IMR-90 (cell line): ENCODE measurements at regions not wholly inside any gene's neighbourhood (a gene's known extent, or its start where the extent isn't known, plus 50 kb on each side); places are given as distances from the start of the nearest gene placed in this dataset.

Source experiments
- ATAC-seq: fragments of 200-7000 bp; cut with Tn5 transposase; 2 replicates; pipeline ENCODE4 v1.9.1; 2020; ENCODE audit warnings: low read depth, mild to moderate bottlenecking, moderate library complexity
- BruUV-seq: library from RNA; stranded (reverse); fragments of 400-500 nt; replicated peaks from 2 replicates; lab custom pipeline; 2021; lab: Mats Ljungman, UMichigan
- CTCF ChIA-PET: fragments of 300-600 bp; formaldehyde crosslinking; extraction: SDS; loops from one replicate; lab custom pipeline; 2021; ENCODE audit warnings: antibody characterized with exemption; lab: Yijun Ruan, JAX
- POLR2A ChIA-PET: fragments of 300-600 bp; sonication (Branson Sonifier 250); formaldehyde crosslinking; loops from one replicate; lab custom pipeline; 2022; ENCODE audit warnings: antibody characterized with exemption; ENCODE audit not compliant: unreplicated experiment; lab: Charles Lee
- DNase-seq: peaks from one replicate; pipeline ENCODE4 v3.0.0; 2013
- H2AFZ ChIP-seq: replicated peaks from 2 replicates; pipeline ENCODE3; 2013; ENCODE audit warnings: low read length, mild to moderate bottlenecking; ENCODE audit not compliant: poor library complexity
- H2AK5ac ChIP-seq: 2 replicates; pipeline ENCODE4 v1.6.1; 2013; ENCODE audit warnings: low read depth, low read length, inconsistent platforms
- H2AK9ac ChIP-seq: replicated peaks from 2 replicates; pipeline ENCODE3; 2013; ENCODE audit warnings: mild to moderate bottlenecking, low read depth, low read length, moderate library complexity; ENCODE audit not compliant: poor library complexity
- H2BK120ac ChIP-seq: 2 replicates; pipeline ENCODE4 v1.6.1; 2013; ENCODE audit warnings: low read depth, low read length, inconsistent platforms
- H2BK15ac ChIP-seq: 3 replicates; pipeline ENCODE4 v1.6.1; 2013; ENCODE audit warnings: low read depth, low read length, inconsistent platforms
- H2BK20ac ChIP-seq: 2 replicates; pipeline ENCODE4 v1.6.1; 2013; ENCODE audit warnings: low read depth, mild to moderate bottlenecking, inconsistent platforms, low read length, moderate library complexity
- H2BK5ac ChIP-seq: 2 replicates; pipeline ENCODE4 v1.6.1; 2013; ENCODE audit warnings: mild to moderate bottlenecking, low read depth, low read length, inconsistent platforms; ENCODE audit not compliant: poor library complexity, severe bottlenecking
- H3K14ac ChIP-seq: replicated peaks from 2 replicates; pipeline ENCODE4 v1.6.1; 2013; ENCODE audit warnings: low read depth, low read length, inconsistent platforms
- H3K18ac ChIP-seq: 2 replicates; pipeline ENCODE4 v1.6.1; 2013; ENCODE audit warnings: low read depth, low read length, control low read depth
- H3K23ac ChIP-seq: 2 replicates; pipeline ENCODE4 v1.6.1; 2013; ENCODE audit warnings: low read depth, low read length, inconsistent platforms
- H3K27ac ChIP-seq: 2 replicates; pipeline ENCODE4 v1.5.1; 2013; ENCODE audit warnings: mild to moderate bottlenecking, control low read depth, low read length; ENCODE audit not compliant: insufficient read depth
- H3K27me3 ChIP-seq: 2 replicates; pipeline ENCODE4 v1.6.1; 2013; ENCODE audit warnings: low read length; ENCODE audit not compliant: control insufficient read depth, insufficient read depth
- H3K36me3 ChIP-seq: 2 replicates; pipeline ENCODE4 v1.6.1; 2013; ENCODE audit warnings: low read length, mixed read lengths; ENCODE audit not compliant: control insufficient read depth, insufficient read depth
- H3K4ac ChIP-seq: 2 replicates; pipeline ENCODE4 v1.6.1; 2013; ENCODE audit warnings: low read depth, low read length, inconsistent platforms
- H3K4me1 ChIP-seq: 2 replicates; pipeline ENCODE4 v1.6.1; 2013; ENCODE audit warnings: low read length, mixed read lengths; ENCODE audit not compliant: control insufficient read depth, insufficient read depth
- H3K4me2 ChIP-seq: 2 replicates; pipeline ENCODE4 v1.6.1; 2013; ENCODE audit warnings: low read depth, mild to moderate bottlenecking, control low read depth, low read length, moderate library complexity
- H3K4me3 ChIP-seq: 2 replicates; pipeline ENCODE4 v1.5.1; 2013; ENCODE audit warnings: low read depth, mild to moderate bottlenecking, control low read depth, low read length, moderate library complexity; ENCODE audit not compliant: insufficient read depth
- H3K56ac ChIP-seq: 2 replicates; pipeline ENCODE4 v1.6.1; 2013; ENCODE audit warnings: low read length, inconsistent platforms; ENCODE audit not compliant: insufficient read depth; ENCODE audit errors: extremely low read depth
- H3K79me1 ChIP-seq, 2 experiments: 2 replicates each; pipeline ENCODE4 v1.6.1; 2013; ENCODE audit warnings: low read length in 2 of 2, inconsistent platforms in 1 of 2, low read depth in 1 of 2
- H3K9ac ChIP-seq: 2 replicates; pipeline ENCODE4 v1.6.1; 2013; ENCODE audit warnings: low read depth, low read length, control low read depth
- H3K9me1 ChIP-seq: 2 replicates; pipeline ENCODE4 v1.6.1; 2013; ENCODE audit warnings: low read length, inconsistent platforms; ENCODE audit not compliant: insufficient read depth
- H3K9me3 ChIP-seq: 2 replicates; pipeline ENCODE4 v1.6.1; 2013; ENCODE audit warnings: low read length; ENCODE audit not compliant: control insufficient read depth, insufficient read depth
- H4K20me1 ChIP-seq: 2 replicates; pipeline ENCODE4 v1.6.1; 2013; ENCODE audit warnings: low read length, inconsistent platforms; ENCODE audit not compliant: insufficient read depth
- H4K5ac ChIP-seq: 2 replicates; pipeline ENCODE4 v1.6.1; 2013; ENCODE audit warnings: mild to moderate bottlenecking, low read depth, low read length, control low read depth
- H4K8ac ChIP-seq, 2 experiments: 2 replicates each; pipeline ENCODE4 v1.6.1; 2013; ENCODE audit warnings: low read depth in 2 of 2, low read length in 2 of 2, control low read depth in 1 of 2, inconsistent platforms in 1 of 2
- H4K91ac ChIP-seq: 2 replicates; pipeline ENCODE4 v1.6.1; 2013; ENCODE audit warnings: low read depth, low read length, inconsistent platforms; ENCODE audit not compliant: insufficient read depth
- BHLHE40 ChIP-seq: fragments of 150-350 bp; IDR thresholded peaks from 2 replicates; pipeline ENCODE4 v1.6.1; 2016; ENCODE audit warnings: mild to moderate bottlenecking, low read depth, low read length
- CEBPB ChIP-seq: IDR thresholded peaks from 2 replicates; pipeline ENCODE4 v1.6.1; 2012; ENCODE audit warnings: low read depth, low read length, improper control_type of control experiment
- CHD1 ChIP-seq: IDR thresholded peaks from 2 replicates; pipeline ENCODE4 v1.6.1; 2012; ENCODE audit warnings: low read depth, low read length, improper control_type of control experiment
- FOS ChIP-seq: fragments of 150-350 bp; IDR thresholded peaks from 2 replicates; pipeline ENCODE4 v1.6.1; 2016; ENCODE audit warnings: low read depth, low read length
- MAFK ChIP-seq: IDR thresholded peaks from 2 replicates; pipeline ENCODE4 v1.6.1; 2012; ENCODE audit warnings: low read depth, low read length, improper control_type of control experiment
- MAZ ChIP-seq: IDR thresholded peaks from 2 replicates; pipeline ENCODE4 v1.6.1; 2012; ENCODE audit warnings: low read depth, mild to moderate bottlenecking, low read length, improper control_type of control experiment, moderate library complexity, borderline replicate concordance
- MXI1 ChIP-seq: IDR thresholded peaks from 2 replicates; pipeline ENCODE4 v1.6.1; 2012; ENCODE audit warnings: low read depth, mild to moderate bottlenecking, low read length, moderate library complexity, borderline replicate concordance
- NFE2L2 ChIP-seq: fragments of 150-350 bp; IDR thresholded peaks from 2 replicates; pipeline ENCODE4 v1.6.1; 2016; ENCODE audit warnings: low read depth, mild to moderate bottlenecking, low read length
- RAD21 ChIP-seq: IDR thresholded peaks from 2 replicates; pipeline ENCODE4 v1.6.1; 2012; ENCODE audit warnings: low read length, improper control_type of control experiment
- RCOR1 ChIP-seq: IDR thresholded peaks from 2 replicates; pipeline ENCODE4 v1.6.1; 2012; ENCODE audit warnings: mild to moderate bottlenecking, low read length, improper control_type of control experiment; ENCODE audit not compliant: insufficient replicate concordance
- RFX5 ChIP-seq: IDR thresholded peaks from 2 replicates; pipeline ENCODE4 v1.8.0; 2012; ENCODE audit warnings: low read depth, mild to moderate bottlenecking, low read length, moderate library complexity
- SMC3 ChIP-seq: fragments of 150-350 bp; IDR thresholded peaks from 2 replicates; pipeline ENCODE4 v1.6.1; 2016; ENCODE audit warnings: low read depth, mild to moderate bottlenecking, antibody characterized with exemption, low read length, moderate library complexity
- WGBS, 2 experiments: methylation state at CpG; one replicate each; pipeline versions ENCODE4 v1.1.5 to v1.1.7; 2013; ENCODE audit warnings: missing lambda C conversion rate in 2 of 2; ENCODE audit not compliant: insufficient read length in 1 of 2; ENCODE audit errors: extremely low coverage in 2 of 2; 5-methylcytosine and 5-hydroxymethylcytosine counted together
- dilution Hi-C: fragments of 300-500 bp; cut with HindIII; formaldehyde crosslinking; loops from one replicate; pipeline ENCODE4 v1.14.3; 2018; ENCODE audit warnings: low sequenced_read_pairs; ENCODE audit not compliant: unreplicated experiment
- in situ Hi-C: fragments of 300-500 bp; cut with MboI; formaldehyde crosslinking; loops from 3 replicates; pipeline ENCODE4 v1.14.3; 2019; ENCODE audit warnings: low sequenced_read_pairs, inconsistent platforms, mixed read lengths
- intact Hi-C: fragments of 100-400 bp; cut with micrococcal nuclease; formaldehyde crosslinking; loops from 2 replicates; pipeline ENCODE4 v1.10.0; 2022
- TF ChIP-seq, protein P1 (sequence below): fragments of 150-350 bp; IDR thresholded peaks from 2 replicates; pipeline ENCODE4 v1.6.1; 2017; ENCODE audit warnings: mild to moderate bottlenecking, antibody characterized with exemption, low read length, low read depth
- TF ChIP-seq, protein P2 (sequence below): conservative IDR thresholded peaks from 2 replicates; pipeline ENCODE4 v1.5.1; 2012; ENCODE audit warnings: mild to moderate bottlenecking, low read depth, low read length, improper control_type of control experiment
- TF ChIP-seq, protein P3 (sequence below): fragments of 150-350 bp; IDR thresholded peaks from 2 replicates; pipeline ENCODE4 v1.6.1; 2016; ENCODE audit warnings: low read depth, mild to moderate bottlenecking, low read length, moderate library complexity, borderline replicate concordance

DNA sequence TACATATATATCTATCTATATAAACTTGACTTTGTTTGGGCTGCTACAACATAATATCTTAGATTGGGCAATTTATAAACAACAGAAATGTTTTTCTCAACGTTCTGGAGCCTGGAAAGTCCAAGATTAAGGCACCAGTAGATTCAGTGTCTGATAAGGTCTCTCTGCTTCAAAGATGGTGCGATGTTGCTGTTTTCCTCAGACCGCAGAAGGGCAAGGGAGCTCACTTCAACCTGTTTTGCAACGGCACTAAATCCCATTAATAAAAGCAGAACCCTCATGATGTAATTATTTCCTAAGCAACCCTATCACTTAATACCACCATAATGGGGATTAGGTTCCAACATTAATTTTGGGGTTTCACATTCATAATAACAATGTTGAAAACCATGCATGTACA lies 1134.8 kb downstream of the NSUN3 start:
- no peak overlapping the region for H3K56ac ChIP-seq
- H4K20me1 ChIP-seq = no peaks in the 10 kb centered on the region
- no peak overlapping the region for H2AFZ ChIP-seq
- TF ChIP-seq, protein P1, sequence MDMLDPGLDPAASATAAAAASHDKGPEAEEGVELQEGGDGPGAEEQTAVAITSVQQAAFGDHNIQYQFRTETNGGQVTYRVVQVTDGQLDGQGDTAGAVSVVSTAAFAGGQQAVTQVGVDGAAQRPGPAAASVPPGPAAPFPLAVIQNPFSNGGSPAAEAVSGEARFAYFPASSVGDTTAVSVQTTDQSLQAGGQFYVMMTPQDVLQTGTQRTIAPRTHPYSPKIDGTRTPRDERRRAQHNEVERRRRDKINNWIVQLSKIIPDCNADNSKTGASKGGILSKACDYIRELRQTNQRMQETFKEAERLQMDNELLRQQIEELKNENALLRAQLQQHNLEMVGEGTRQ = no peak
- TF ChIP-seq MAZ = no peak
- no peak for TF ChIP-seq FOS
- no peak for TF ChIP-seq MXI1
- no peak for TF ChIP-seq NFE2L2
- TF ChIP-seq, protein P2, sequence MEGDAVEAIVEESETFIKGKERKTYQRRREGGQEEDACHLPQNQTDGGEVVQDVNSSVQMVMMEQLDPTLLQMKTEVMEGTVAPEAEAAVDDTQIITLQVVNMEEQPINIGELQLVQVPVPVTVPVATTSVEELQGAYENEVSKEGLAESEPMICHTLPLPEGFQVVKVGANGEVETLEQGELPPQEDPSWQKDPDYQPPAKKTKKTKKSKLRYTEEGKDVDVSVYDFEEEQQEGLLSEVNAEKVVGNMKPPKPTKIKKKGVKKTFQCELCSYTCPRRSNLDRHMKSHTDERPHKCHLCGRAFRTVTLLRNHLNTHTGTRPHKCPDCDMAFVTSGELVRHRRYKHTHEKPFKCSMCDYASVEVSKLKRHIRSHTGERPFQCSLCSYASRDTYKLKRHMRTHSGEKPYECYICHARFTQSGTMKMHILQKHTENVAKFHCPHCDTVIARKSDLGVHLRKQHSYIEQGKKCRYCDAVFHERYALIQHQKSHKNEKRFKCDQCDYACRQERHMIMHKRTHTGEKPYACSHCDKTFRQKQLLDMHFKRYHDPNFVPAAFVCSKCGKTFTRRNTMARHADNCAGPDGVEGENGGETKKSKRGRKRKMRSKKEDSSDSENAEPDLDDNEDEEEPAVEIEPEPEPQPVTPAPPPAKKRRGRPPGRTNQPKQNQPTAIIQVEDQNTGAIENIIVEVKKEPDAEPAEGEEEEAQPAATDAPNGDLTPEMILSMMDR = no peak
- no peak for TF ChIP-seq RAD21
- TF ChIP-seq RCOR1 = no peak
- TF ChIP-seq, protein P3, sequence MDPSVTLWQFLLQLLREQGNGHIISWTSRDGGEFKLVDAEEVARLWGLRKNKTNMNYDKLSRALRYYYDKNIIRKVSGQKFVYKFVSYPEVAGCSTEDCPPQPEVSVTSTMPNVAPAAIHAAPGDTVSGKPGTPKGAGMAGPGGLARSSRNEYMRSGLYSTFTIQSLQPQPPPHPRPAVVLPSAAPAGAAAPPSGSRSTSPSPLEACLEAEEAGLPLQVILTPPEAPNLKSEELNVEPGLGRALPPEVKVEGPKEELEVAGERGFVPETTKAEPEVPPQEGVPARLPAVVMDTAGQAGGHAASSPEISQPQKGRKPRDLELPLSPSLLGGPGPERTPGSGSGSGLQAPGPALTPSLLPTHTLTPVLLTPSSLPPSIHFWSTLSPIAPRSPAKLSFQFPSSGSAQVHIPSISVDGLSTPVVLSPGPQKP = no peak
- no peak for TF ChIP-seq CEBPB
- TF ChIP-seq RFX5 = no peak
- TF ChIP-seq SMC3 = no peak
- no peak for TF ChIP-seq BHLHE40
- no peak for TF ChIP-seq CHD1
- no peak for TF ChIP-seq MAFK
- BruUV-seq = no TSS peak
- no peak overlapping the region for H4K8ac ChIP-seq
- no peaks in the 10 kb centered on the region for H3K9me1 ChIP-seq
- in situ Hi-C loops (no loop called here), intact Hi-C loops (no loop called here), dilution Hi-C loops (no loop called here)
- no peak overlapping the region for H2AK9ac ChIP-seq
- no peak overlapping the region for H3K18ac ChIP-seq
- CTCF ChIA-PET = no interaction called here
- no CpG with 5 or more reads among the region's 4 CpGs for WGBS, 2 experiments
- no peaks in the 10 kb centered on the region for H3K27me3 ChIP-seq
- H3K27ac ChIP-seq = no peak overlapping the region
- no peaks in the 10 kb centered on the region for H3K79me1 ChIP-seq
- no peak overlapping the region for H2BK5ac ChIP-seq
- H3K36me3 ChIP-seq = no peaks in the 10 kb centered on the region
- ATAC-seq = no peak
- H3K23ac ChIP-seq = no peak overlapping the region
- H4K5ac ChIP-seq = no peak overlapping the region
- H3K4me1 ChIP-seq = no peaks in the 10 kb centered on the region
- no peak overlapping the region for H2BK20ac ChIP-seq
- no peak overlapping the region for H2BK15ac ChIP-seq
- H3K9me3 ChIP-seq = peaks cover 1% of the 10 kb centered on the region; the same call in 1 of the 2 replicates
- no peak for DNase-seq
- POLR2A ChIA-PET = no interaction called here
- H3K4ac ChIP-seq = no peak overlapping the region
- no peak overlapping the region for H2AK5ac ChIP-seq
- no peak overlapping the region for H2BK120ac ChIP-seq
- no peak overlapping the region for H3K4me2 ChIP-seq
- no peak overlapping the region for H3K14ac ChIP-seq
- no peak overlapping the region for H3K4me3 ChIP-seq
- H4K91ac ChIP-seq = no peak overlapping the region
- H3K9ac ChIP-seq = no peak overlapping the region
